SK-N-SH treated with all-trans-retinoic acid at 6 μM for 48 hours (cell line): ENCODE measurements at regions not wholly inside any gene's neighbourhood (a gene's known extent, or its start where the extent isn't known, plus 50 kb on each side); places are given as distances from the start of the nearest gene placed in this dataset.
"Not testable (repeated sequence)": the region's sequence is repeated elsewhere in the genome, so short reads cannot be mapped to it uniquely, and the experiment has no call there.

Experiments used
- ATAC-seq: fragments of 200-7000 bp; cut with Tn5 transposase; 3 replicates; pipeline ENCODE4 v1.9.1; 2020; ENCODE audit warnings: mild to moderate bottlenecking, moderate library complexity
- ARNTL ChIP-seq: fragments of 450-650 bp; formaldehyde crosslinking; IDR thresholded peaks from 2 replicates; pipeline ENCODE4 v1.5.0; 2020; ENCODE audit warnings: low read depth, mild to moderate bottlenecking, moderate library complexity, borderline replicate concordance
- BACH2 ChIP-seq: fragments of 250-450 bp; sonication (Bioruptor Pico); IDR thresholded peaks from 2 replicates; pipeline ENCODE4 v1.9.0; 2021; ENCODE audit warnings: mild to moderate bottlenecking, borderline replicate concordance
- CREB5 ChIP-seq: fragments of 250-450 bp; sonication (Bioruptor Pico); IDR thresholded peaks from 2 replicates; pipeline ENCODE4 v1.5.1; 2020; ENCODE audit warnings: low read depth, mild to moderate bottlenecking, moderate library complexity
- CSDC2 ChIP-seq: fragments of 250-450 bp; sonication (Bioruptor Pico); IDR thresholded peaks from 2 replicates; pipeline ENCODE4 v1.5.0; 2020; ENCODE audit warnings: mild to moderate bottlenecking, moderate library complexity
- CSRNP3 ChIP-seq: fragments of 250-450 bp; sonication (Bioruptor Pico); IDR thresholded peaks from 2 replicates; pipeline ENCODE4 v1.5.1; 2021; ENCODE audit warnings: mild to moderate bottlenecking, moderate library complexity
- ESRRG ChIP-seq: fragments of 250-450 bp; sonication (Bioruptor Pico); IDR thresholded peaks from 2 replicates; pipeline ENCODE4 v1.6.1; 2021; ENCODE audit warnings: mild to moderate bottlenecking
- GLIS3 ChIP-seq: fragments of 250-450 bp; sonication (Bioruptor Pico); IDR thresholded peaks from 2 replicates; pipeline ENCODE4 v1.5.0; 2020; ENCODE audit warnings: mild to moderate bottlenecking, moderate library complexity
- ISL1 ChIP-seq: fragments of 250-450 bp; sonication (Bioruptor Pico); IDR thresholded peaks from 2 replicates; pipeline ENCODE4 v2.1.2; 2022; ENCODE audit warnings: mild to moderate bottlenecking, moderate library complexity
- OSR1 ChIP-seq: fragments of 250-450 bp; sonication (Bioruptor Pico); IDR thresholded peaks from 2 replicates; pipeline ENCODE4 v1.8.0; 2022; ENCODE audit warnings: moderate library complexity, mild to moderate bottlenecking, inconsistent platforms
- PPARA ChIP-seq: fragments of 250-450 bp; sonication (Bioruptor Pico); IDR thresholded peaks from 2 replicates; pipeline ENCODE4 v1.5.0; 2020; ENCODE audit warnings: mild to moderate bottlenecking, borderline replicate concordance
- RARB ChIP-seq: fragments of 250-450 bp; sonication (Bioruptor Pico); IDR thresholded peaks from 2 replicates; pipeline ENCODE4 v1.8.0; 2021; ENCODE audit warnings: mild to moderate bottlenecking, moderate library complexity
- SNAI2 ChIP-seq: fragments of 250-450 bp; sonication (Bioruptor Pico); IDR thresholded peaks from 2 replicates; pipeline ENCODE4 v1.5.0; 2020; ENCODE audit warnings: mild to moderate bottlenecking, moderate library complexity
- TCF4 ChIP-seq: fragments of 250-450 bp; sonication (Bioruptor Pico); IDR thresholded peaks from 2 replicates; pipeline ENCODE4 v1.8.0; 2021; ENCODE audit warnings: mild to moderate bottlenecking, moderate library complexity, borderline replicate concordance
- TOX ChIP-seq: fragments of 250-450 bp; sonication (Bioruptor Pico); IDR thresholded peaks from 2 replicates; pipeline ENCODE4 v1.8.0; 2021; ENCODE audit warnings: mild to moderate bottlenecking, moderate library complexity, borderline replicate concordance
- TSHZ2 ChIP-seq: fragments of 250-450 bp; sonication (Bioruptor Pico); IDR thresholded peaks from 2 replicates; pipeline ENCODE4 v1.5.0; 2020; ENCODE audit warnings: mild to moderate bottlenecking, moderate library complexity
- ZC3H10 ChIP-seq: fragments of 250-450 bp; sonication (Bioruptor Pico); IDR thresholded peaks from 2 replicates; pipeline ENCODE4 v1.5.1; 2021; ENCODE audit warnings: mild to moderate bottlenecking, moderate library complexity
- ZFP3 ChIP-seq: fragments of 250-450 bp; sonication (Bioruptor Pico); IDR thresholded peaks from 2 replicates; pipeline ENCODE4 v1.5.0; 2020; ENCODE audit warnings: mild to moderate bottlenecking, moderate library complexity
- ZFP30 ChIP-seq: fragments of 450-650 bp; formaldehyde crosslinking; IDR thresholded peaks from 2 replicates; pipeline ENCODE4 v1.5.0; 2022; ENCODE audit warnings: mild to moderate bottlenecking, moderate library complexity
- ZNF565 ChIP-seq: fragments of 450-650 bp; formaldehyde crosslinking; conservative IDR thresholded peaks from 2 replicates; pipeline ENCODE4 v1.5.0; 2020; ENCODE audit warnings: low read depth, mild to moderate bottlenecking, moderate library complexity
- ZNF70 ChIP-seq: fragments of 450-650 bp; formaldehyde crosslinking; IDR thresholded peaks from 2 replicates; pipeline ENCODE4 v1.5.0; 2020; ENCODE audit warnings: mild to moderate bottlenecking, moderate library complexity
- ZNF8 ChIP-seq: fragments of 450-650 bp; formaldehyde crosslinking; IDR thresholded peaks from 2 replicates; pipeline ENCODE4 v1.5.0; 2020; ENCODE audit warnings: mild to moderate bottlenecking, moderate library complexity

GRCh38 chr20:5465604-5465927, 145.2 kb downstream of the GPCPD1 start:
- no peak for ATAC-seq

GRCh38 chr20:5464901-5465603, 145.8 kb downstream of the GPCPD1 start:
- ATAC-seq, result no peak
- TF ChIP-seq SNAI2 (CRISPR knock-in tag), result no peak
- no peak for TF ChIP-seq ZFP3
- TF ChIP-seq PPARA, result no peak
- no peak for TF ChIP-seq ZFP30 (CRISPR knock-in tag)
- TF ChIP-seq TCF4, result no peak
- no peak for TF ChIP-seq CREB5 (CRISPR knock-in tag)
- TF ChIP-seq ESRRG (CRISPR knock-in tag), result no peak
- no peak for TF ChIP-seq ZNF565 (CRISPR knock-in tag)
- no peak for TF ChIP-seq TOX (CRISPR knock-in tag)
- TF ChIP-seq ARNTL, result no peak
- no peak for TF ChIP-seq ZNF8 (CRISPR knock-in tag)
- TF ChIP-seq OSR1, result no peak
- no peak for TF ChIP-seq GLIS3
- TF ChIP-seq ISL1 (CRISPR knock-in tag), result no peak
- TF ChIP-seq CSRNP3 (CRISPR knock-in tag), result no peak

More at GRCh38 chr20:5465604-5465927, 145.2 kb downstream of the GPCPD1 start:
- no peak for TF ChIP-seq CSRNP3 (CRISPR knock-in tag)
- TF ChIP-seq SNAI2 (CRISPR knock-in tag), result no peak
- TF ChIP-seq ZNF565 (CRISPR knock-in tag), result no peak
- TF ChIP-seq ZC3H10 (CRISPR knock-in tag), result no peak
- no peak for TF ChIP-seq ARNTL
- TF ChIP-seq ISL1 (CRISPR knock-in tag), result no peak
- no peak for TF ChIP-seq GLIS3
- no peak for TF ChIP-seq PPARA
- TF ChIP-seq BACH2, result no peak
- TF ChIP-seq TSHZ2, result no peak
- TF ChIP-seq CREB5 (CRISPR knock-in tag), result no peak
- no peak for TF ChIP-seq CSDC2
- TF ChIP-seq TOX (CRISPR knock-in tag), result no peak

GRCh38 chr20:5463007-5463686, 146.4 kb upstream of the PROKR2 start:
- TF ChIP-seq TSHZ2, result no peak
- TF ChIP-seq OSR1, result no peak
- TF ChIP-seq SNAI2 (CRISPR knock-in tag), result no peak
- no peak for TF ChIP-seq ZFP30 (CRISPR knock-in tag)
- TF ChIP-seq ZNF70, result no peak
- TF ChIP-seq BACH2, result no peak
- TF ChIP-seq ZFP3, result no peak
- no peak for TF ChIP-seq RARB (CRISPR knock-in tag)
- no peak for ATAC-seq

- not testable (repeated sequence) for ATAC-seq
Measured at GRCh38 chr20:5453745-5454144, 137.0 kb upstream of the PROKR2 start.

- not testable (repeated sequence) for ATAC-seq
Measured at GRCh38 chr20:5453316-5453715, 136.6 kb upstream of the PROKR2 start.

- not testable (repeated sequence) for ATAC-seq
Measured at GRCh38 chr20:5452691-5453090, 135.9 kb upstream of the PROKR2 start.

GRCh38 chr20:5452286-5452685, 135.5 kb upstream of the PROKR2 start:
- ATAC-seq, result not testable (repeated sequence)
